GM13977 (cell line): ENCODE measurements at regions not wholly inside any gene's neighbourhood (a gene's known extent, or its start where the extent isn't known, plus 50 kb on each side); places are given as distances from the start of the nearest gene placed in this dataset.

Experiments used
- DNase-seq: peaks from one replicate; pipeline ENCODE4 v3.0.0; 2012; ENCODE audit warnings: low spot score
- in situ Hi-C: fragments of 300-500 bp; cut with MboI; formaldehyde crosslinking; loops from one replicate; pipeline ENCODE4 v1.12.0; 2022; ENCODE audit warnings: low sequenced_read_pairs, low pct_unique_long_range_greater_than_20kb, mixed read lengths, inconsistent platforms; ENCODE audit not compliant: unreplicated experiment
- TF ChIP-seq, protein P1 (sequence below): IDR thresholded peaks from 2 replicates; pipeline ENCODE4 v1.5.1; 2012; ENCODE audit warnings: mild to moderate bottlenecking, control low read depth; ENCODE audit not compliant: insufficient read depth; ENCODE audit errors: extremely low read depth, missing control alignments

DNA sequence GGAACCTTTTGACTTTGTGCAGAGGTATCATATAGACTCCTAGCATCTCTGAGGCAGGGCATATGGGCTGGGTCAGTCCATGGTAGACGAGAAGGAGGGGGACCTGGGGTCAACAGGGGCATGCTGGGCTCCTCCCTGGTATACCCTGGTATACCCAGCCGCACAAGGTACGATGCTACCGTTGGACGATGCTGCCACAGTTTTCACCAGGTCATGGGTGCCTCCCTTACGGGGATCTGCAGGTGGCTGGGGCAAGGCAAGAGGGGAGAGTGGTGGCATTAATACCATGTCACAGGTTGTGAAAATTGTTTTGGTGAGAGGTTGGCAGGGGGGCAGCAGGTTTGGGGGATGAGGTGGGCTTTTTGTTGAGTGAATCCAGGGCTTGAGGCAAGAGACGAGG, 149.8 kb downstream of the TSN start:
- in situ Hi-C loops = no loop called here
- no peak for DNase-seq
- TF ChIP-seq, protein P1, sequence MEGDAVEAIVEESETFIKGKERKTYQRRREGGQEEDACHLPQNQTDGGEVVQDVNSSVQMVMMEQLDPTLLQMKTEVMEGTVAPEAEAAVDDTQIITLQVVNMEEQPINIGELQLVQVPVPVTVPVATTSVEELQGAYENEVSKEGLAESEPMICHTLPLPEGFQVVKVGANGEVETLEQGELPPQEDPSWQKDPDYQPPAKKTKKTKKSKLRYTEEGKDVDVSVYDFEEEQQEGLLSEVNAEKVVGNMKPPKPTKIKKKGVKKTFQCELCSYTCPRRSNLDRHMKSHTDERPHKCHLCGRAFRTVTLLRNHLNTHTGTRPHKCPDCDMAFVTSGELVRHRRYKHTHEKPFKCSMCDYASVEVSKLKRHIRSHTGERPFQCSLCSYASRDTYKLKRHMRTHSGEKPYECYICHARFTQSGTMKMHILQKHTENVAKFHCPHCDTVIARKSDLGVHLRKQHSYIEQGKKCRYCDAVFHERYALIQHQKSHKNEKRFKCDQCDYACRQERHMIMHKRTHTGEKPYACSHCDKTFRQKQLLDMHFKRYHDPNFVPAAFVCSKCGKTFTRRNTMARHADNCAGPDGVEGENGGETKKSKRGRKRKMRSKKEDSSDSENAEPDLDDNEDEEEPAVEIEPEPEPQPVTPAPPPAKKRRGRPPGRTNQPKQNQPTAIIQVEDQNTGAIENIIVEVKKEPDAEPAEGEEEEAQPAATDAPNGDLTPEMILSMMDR = no peak

- TF ChIP-seq, protein P1 = no peak
- no peak for DNase-seq
- in situ Hi-C loops = no loop called here
Observed at GRCh38 chr2:121906170-121906569, 150.7 kb downstream of the TSN start.

DNA sequence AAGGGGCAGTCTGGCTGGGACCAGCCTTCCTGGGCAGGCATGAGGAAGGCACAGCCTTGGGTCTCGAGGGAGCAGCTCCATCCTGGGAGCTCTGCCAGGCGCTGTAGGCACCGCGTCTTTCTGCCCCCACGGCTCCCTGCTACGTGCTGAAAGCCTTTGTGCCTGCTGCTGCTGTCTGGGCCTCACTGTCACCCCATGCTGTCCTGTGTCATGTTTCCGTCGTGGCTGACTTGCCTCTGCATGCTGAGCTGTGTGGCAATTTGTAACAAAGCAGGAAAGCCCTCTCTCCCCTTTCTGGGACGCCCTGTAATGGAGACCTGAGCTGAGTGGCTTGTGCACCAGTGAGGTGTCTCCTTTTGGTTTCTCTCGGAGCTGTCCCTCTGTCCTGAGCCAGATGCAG, 152.5 kb downstream of the TSN start:
- DNase-seq = no peak

DNA sequence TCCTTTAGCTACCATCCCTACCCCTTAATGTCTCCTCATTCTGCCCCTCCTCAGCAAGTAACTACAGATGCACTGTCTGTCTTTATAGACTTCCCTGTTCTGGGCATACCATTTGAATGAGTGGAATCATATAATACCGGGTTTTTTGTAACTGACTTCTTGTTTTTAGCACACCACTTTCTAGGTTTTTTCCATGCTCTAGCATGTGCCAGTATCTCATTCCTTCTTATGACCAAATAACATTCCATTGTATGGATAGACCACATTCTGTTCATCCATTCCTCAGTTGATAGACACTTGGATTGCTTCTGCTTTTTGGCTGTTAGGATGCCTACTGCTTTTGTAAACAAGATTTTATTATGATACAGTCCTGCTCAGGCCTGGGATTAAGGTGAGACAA, 154.7 kb downstream of the TSN start:
- DNase-seq = no peak
- in situ Hi-C loops = no loop called here
- TF ChIP-seq, protein P1 = no peak

More for the DNA sequence above, 152.5 kb downstream of the TSN start:
- TF ChIP-seq, protein P1 = no peak
- in situ Hi-C loops = no loop called here

DNA sequence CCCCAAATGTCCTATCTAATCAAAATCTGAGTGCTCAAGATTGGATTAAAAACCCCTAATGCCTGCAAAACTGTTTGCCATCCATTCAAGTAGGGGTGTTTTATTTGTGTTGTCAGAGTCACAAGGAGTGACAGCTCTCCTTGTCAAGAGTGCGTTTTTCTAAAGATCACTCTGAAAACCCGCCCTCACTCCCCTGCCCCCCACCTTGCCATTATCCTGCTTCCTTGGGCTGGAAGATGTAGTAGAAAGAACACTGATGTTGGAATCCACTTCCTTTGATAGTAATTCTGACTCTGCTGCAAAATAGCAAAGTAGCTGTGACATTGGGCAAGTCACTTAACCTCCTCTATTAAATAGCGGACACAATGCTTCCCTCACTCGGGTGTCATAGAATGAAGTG, 155.6 kb downstream of the TSN start:
- in situ Hi-C loops = no loop called here
- TF ChIP-seq, protein P1 = no peak
- no peak for DNase-seq

GRCh38 chr2:121917143-121917542, 161.7 kb downstream of the TSN start:
- no peak for DNase-seq
- in situ Hi-C loops = no loop called here
- TF ChIP-seq, protein P1 = no peak

DNA sequence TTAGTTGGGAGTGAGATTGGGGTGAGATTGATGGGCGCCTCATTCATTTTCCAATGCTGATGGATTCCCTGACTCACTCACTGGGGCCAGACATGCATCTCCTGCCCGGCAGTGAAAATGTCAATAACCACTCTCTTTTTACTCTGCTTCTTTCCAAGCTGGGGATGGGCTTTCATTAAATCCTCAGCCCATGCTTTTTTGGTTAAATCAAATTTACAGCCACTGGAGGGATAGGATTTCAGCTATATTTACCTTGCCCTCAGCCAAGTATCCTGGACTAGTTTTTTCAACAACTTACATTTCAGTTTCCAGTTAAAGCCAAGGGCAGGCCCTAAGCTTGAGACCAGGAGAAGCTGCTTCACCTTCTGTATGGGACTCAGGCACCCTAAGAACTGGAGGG, 162.8 kb downstream of the TSN start:
- in situ Hi-C loops = no loop called here
- DNase-seq = no peak
- TF ChIP-seq, protein P1 = no peak
